Endothelial cell (in vitro differentiated cells): ENCODE measurements at regions not wholly inside any gene's neighbourhood (a gene's known extent, or its start where the extent isn't known, plus 50 kb on each side); places are given as distances from the start of the nearest gene placed in this dataset.

Experiments used
- DNase-seq: peaks from one replicate; pipeline ENCODE4 v3.0.0; 2021; ENCODE audit warnings: low spot score
- H3K27ac Mint-ChIP-seq: one replicate; pipeline ENCODE4 v1.8.0; 2021; ENCODE audit warnings: mixed read lengths, inconsistent platforms; ENCODE audit not compliant: unreplicated experiment
- H3K27me3 Mint-ChIP-seq: one replicate; pipeline ENCODE4 v1.8.0; 2021; ENCODE audit warnings: mild to moderate bottlenecking, moderate library complexity, mixed read lengths, inconsistent platforms; ENCODE audit not compliant: unreplicated experiment
- H3K36me3 Mint-ChIP-seq: one replicate; pipeline ENCODE4 v1.8.0; 2021; ENCODE audit warnings: mild to moderate bottlenecking, low read depth, mixed read lengths, inconsistent platforms; ENCODE audit not compliant: unreplicated experiment
- H3K4me1 Mint-ChIP-seq: one replicate; pipeline ENCODE4 v1.8.0; 2021; ENCODE audit warnings: mild to moderate bottlenecking, mixed read lengths, inconsistent platforms; ENCODE audit not compliant: unreplicated experiment
- H3K4me3 Mint-ChIP-seq: one replicate; pipeline ENCODE4 v1.8.0; 2021; ENCODE audit warnings: mild to moderate bottlenecking, mixed read lengths, inconsistent platforms; ENCODE audit not compliant: unreplicated experiment
- H3K9me3 Mint-ChIP-seq: one replicate; pipeline ENCODE4 v1.8.0; 2021; ENCODE audit warnings: mixed read lengths, inconsistent platforms; ENCODE audit not compliant: unreplicated experiment
- CTCF ChIP-seq: fragments of 200-600 bp; sonication (generic); IDR thresholded peaks from one replicate; pipeline ENCODE4 v1.5.0; 2021; ENCODE audit warnings: antibody characterized with exemption; ENCODE audit not compliant: unreplicated experiment

GRCh38 chr1:218916720-218917119 is 257.0 kb upstream of the LYPLAL1 start:
- Mint-ChIP-seq H3K4me1 (no peaks in the 10 kb centered on the region), H3K9me3 (no peaks in the 10 kb centered on the region), H3K36me3 (no peaks in the 10 kb centered on the region), H3K4me3 (no peak overlapping the region), H3K27ac (no peak overlapping the region), H3K27me3 (peaks cover 1% of the 10 kb centered on the region)
- no peak for DNase-seq
- TF ChIP-seq CTCF, result no peak

GRCh38 chr1:218917656-218918055 is 256.0 kb upstream of the LYPLAL1 start:
- Mint-ChIP-seq H3K4me1 (no peaks in the 10 kb centered on the region), H3K27ac (no peak overlapping the region), H3K27me3 (peaks cover 1% of the 10 kb centered on the region), H3K9me3 (no peaks in the 10 kb centered on the region), H3K4me3 (no peak overlapping the region), H3K36me3 (no peaks in the 10 kb centered on the region)
- no peak for DNase-seq
- no peak for TF ChIP-seq CTCF

GRCh38 chr1:218925777-218926176 is 247.9 kb upstream of the LYPLAL1 start:
- Mint-ChIP-seq H3K27ac (no peak overlapping the region), H3K4me1 (peaks cover 22% of the 10 kb centered on the region), H3K9me3 (no peaks in the 10 kb centered on the region), H3K36me3 (no peaks in the 10 kb centered on the region), H3K4me3 (no peak overlapping the region), H3K27me3 (no peaks in the 10 kb centered on the region)
- DNase-seq, result no peak
- TF ChIP-seq CTCF, result no peak

GRCh38 chr1:218926631-218927030 is 247.0 kb upstream of the LYPLAL1 start:
- Mint-ChIP-seq H3K4me3 (no peak overlapping the region), H3K36me3 (no peaks in the 10 kb centered on the region), H3K27me3 (no peaks in the 10 kb centered on the region), H3K27ac (no peak overlapping the region), H3K4me1 (peaks cover 29% of the 10 kb centered on the region), H3K9me3 (no peaks in the 10 kb centered on the region)
- no peak for TF ChIP-seq CTCF
- DNase-seq, result no peak

- Mint-ChIP-seq H3K27ac (peak overlapping the region; percentile 88), H3K27me3 (no peaks in the 10 kb centered on the region), H3K4me3 (no peak overlapping the region), H3K9me3 (no peaks in the 10 kb centered on the region), H3K4me1 (peaks cover 29% of the 10 kb centered on the region), H3K36me3 (no peaks in the 10 kb centered on the region)
- no peak for TF ChIP-seq CTCF
- DNase-seq, result no peak
These were observed 243.7 kb upstream of the LYPLAL1 start for GRCh38 chr1:218930000-218930399.
